HG03442 (cell line): ENCODE measurements at regions not wholly inside any gene's neighbourhood (a gene's known extent, or its start where the extent isn't known, plus 50 kb on each side); places are given as distances from the start of the nearest gene placed in this dataset.
A peak's percentile ranks its signal among the peaks of the same experiment; 100 is the strongest.

Source experiments
- ATAC-seq: cut with Tn5 transposase; IDR thresholded peaks from one replicate; pipeline ENCODE4 v1.9.1; 2021; ENCODE audit warnings: mild to moderate bottlenecking, moderate library complexity; ENCODE audit not compliant: unreplicated experiment

- no peak for ATAC-seq
These were observed 322.0 kb downstream of the MFSD1 start for GRCh38 chr3:159123877-159124276.

GRCh38 chr3:159126261-159127020 is 324.6 kb downstream of the MFSD1 start:
- no peak for ATAC-seq

GRCh38 chr3:159127021-159127392 is 325.2 kb downstream of the MFSD1 start:
- ATAC-seq: no peak

GRCh38 chr3:159128628-159129027 is 326.8 kb downstream of the MFSD1 start:
- no peak for ATAC-seq

GRCh38 chr3:159130108-159130507 is 328.3 kb downstream of the MFSD1 start:
- peak; percentile 45 for ATAC-seq

GRCh38 chr3:159131376-159131775 is 329.5 kb downstream of the MFSD1 start:
- no peak for ATAC-seq

GRCh38 chr3:159137949-159138348 is 336.1 kb downstream of the MFSD1 start:
- no peak for ATAC-seq

GRCh38 chr3:159139326-159139725 is 337.5 kb downstream of the MFSD1 start:
- no peak for ATAC-seq

- no peak for ATAC-seq
These were observed 342.6 kb downstream of the MFSD1 start for GRCh38 chr3:159144472-159144871.

- ATAC-seq: no peak
These were observed 343.0 kb downstream of the MFSD1 start for GRCh38 chr3:159144891-159145290.

GRCh38 chr3:159146392-159146791 is 344.5 kb downstream of the MFSD1 start:
- ATAC-seq: no peak

- no peak for ATAC-seq
These were observed 345.1 kb downstream of the MFSD1 start for GRCh38 chr3:159146856-159147435.

GRCh38 chr3:159147813-159148212 is 346.0 kb downstream of the MFSD1 start:
- no peak for ATAC-seq

GRCh38 chr3:159148466-159148865 is 346.6 kb downstream of the MFSD1 start:
- ATAC-seq: no peak

GRCh38 chr3:159149131-159149530 is 347.3 kb downstream of the MFSD1 start:
- ATAC-seq: no peak

GRCh38 chr3:159149633-159150032 is 347.8 kb downstream of the MFSD1 start:
- no peak for ATAC-seq

- ATAC-seq: no peak
These were observed 348.3 kb downstream of the MFSD1 start for GRCh38 chr3:159150180-159150579.

GRCh38 chr3:159151130-159151529 is 349.3 kb downstream of the MFSD1 start:
- no peak for ATAC-seq

GRCh38 chr3:159157275-159157674 is 355.4 kb downstream of the MFSD1 start:
- ATAC-seq: no peak

- ATAC-seq: no peak
These were observed 356.4 kb downstream of the MFSD1 start for GRCh38 chr3:159158213-159158612.

GRCh38 chr3:159158801-159159200 is 356.9 kb downstream of the MFSD1 start:
- ATAC-seq: no peak

GRCh38 chr3:159159546-159159945 is 357.7 kb downstream of the MFSD1 start:
- no peak for ATAC-seq

GRCh38 chr3:159163656-159164055 is 361.8 kb downstream of the MFSD1 start:
- ATAC-seq: no peak
